Mesothelial cell of epicardium (in vitro differentiated cells): ENCODE measurements at regions not wholly inside any gene's neighbourhood (a gene's known extent, or its start where the extent isn't known, plus 50 kb on each side); places are given as distances from the start of the nearest gene placed in this dataset.

Source experiments
- DNase-seq, 2 experiments: peaks; one replicate each; pipeline ENCODE4 v3.0.0; 2021; ENCODE audit warnings: low spot score in 2 of 2; ENCODE audit not compliant: unreplicated experiment in 2 of 2
- H3K27ac Mint-ChIP-seq: 2 replicates; pipeline ENCODE4 v1.8.0; 2021; ENCODE audit warnings: mixed read lengths
- H3K27me3 Mint-ChIP-seq: 2 replicates; pipeline ENCODE4 v1.8.0; 2021; ENCODE audit warnings: low read depth, mixed read lengths
- H3K36me3 Mint-ChIP-seq: 2 replicates; pipeline ENCODE4 v1.8.0; 2021; ENCODE audit warnings: mixed read lengths
- H3K4me1 Mint-ChIP-seq: 2 replicates; pipeline ENCODE4 v1.8.0; 2021; ENCODE audit warnings: mixed read lengths
- H3K4me3 Mint-ChIP-seq: 2 replicates; pipeline ENCODE4 v1.8.0; 2021; ENCODE audit warnings: mild to moderate bottlenecking, moderate library complexity, mixed read lengths
- H3K9me3 Mint-ChIP-seq: 2 replicates; pipeline ENCODE4 v1.8.0; 2021; ENCODE audit warnings: mixed read lengths
- TF ChIP-seq, protein P1 (sequence below): fragments of 200-600 bp; sonication (generic); IDR thresholded peaks from one replicate; pipeline ENCODE4 v1.5.0; 2021; ENCODE audit warnings: antibody characterized with exemption; ENCODE audit not compliant: unreplicated experiment

DNA sequence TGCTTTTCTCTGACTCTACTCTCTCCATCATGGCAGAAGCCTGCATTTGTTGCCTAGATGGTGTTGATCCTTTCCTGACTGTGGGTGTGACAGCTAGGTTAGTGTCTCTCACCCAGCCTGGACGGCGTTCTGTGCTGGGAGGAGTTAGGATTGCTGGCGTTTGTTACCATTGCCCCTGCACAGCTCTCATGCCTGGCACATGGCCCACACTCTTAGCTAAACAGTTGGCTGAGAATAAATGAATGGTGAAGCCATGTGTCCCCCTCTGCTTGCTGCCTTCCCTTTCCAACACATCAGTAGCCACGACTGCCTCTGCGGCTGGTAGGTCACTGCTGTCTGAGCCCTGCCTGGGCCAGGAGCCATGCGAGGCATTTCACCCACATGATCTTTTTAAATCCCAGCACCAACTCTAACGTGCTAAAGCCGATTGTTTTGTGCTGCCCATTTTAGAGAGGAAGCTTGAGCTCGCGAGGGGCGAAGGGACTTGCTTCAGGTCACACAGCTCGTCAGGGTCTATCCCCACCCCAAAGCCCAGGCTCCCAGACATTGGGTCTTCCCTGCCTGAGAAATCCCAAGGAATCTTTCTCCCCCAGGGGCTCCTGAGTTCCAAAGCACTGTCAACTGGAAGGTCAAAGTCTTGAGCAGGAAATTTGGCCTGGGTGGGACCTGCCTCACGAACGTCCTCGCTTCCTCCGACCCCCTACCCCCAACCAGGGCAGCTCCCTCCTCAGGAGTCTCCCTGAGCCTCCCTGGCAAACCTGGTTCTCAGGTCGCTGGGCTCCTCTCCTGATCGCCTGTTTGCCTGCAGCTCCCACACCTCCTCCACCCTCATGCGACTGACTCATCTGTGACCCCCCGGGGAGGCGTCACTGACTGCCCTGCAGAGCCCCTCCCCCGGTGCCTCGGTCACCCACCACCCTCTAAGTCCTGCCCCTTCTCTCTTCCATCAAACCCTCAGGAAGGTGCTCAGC lies 271.7 kb upstream of the C1orf174 start:
- peaks cover 49% of the 10 kb centered on the region for H3K27me3 Mint-ChIP-seq
- no peaks in the 10 kb centered on the region for H3K36me3 Mint-ChIP-seq
- H3K9me3 Mint-ChIP-seq = no peaks in the 10 kb centered on the region
- H3K4me3 Mint-ChIP-seq = no peak overlapping the region
- no peak overlapping the region for H3K27ac Mint-ChIP-seq
- H3K4me1 Mint-ChIP-seq = no peaks in the 10 kb centered on the region
- TF ChIP-seq, protein P1, sequence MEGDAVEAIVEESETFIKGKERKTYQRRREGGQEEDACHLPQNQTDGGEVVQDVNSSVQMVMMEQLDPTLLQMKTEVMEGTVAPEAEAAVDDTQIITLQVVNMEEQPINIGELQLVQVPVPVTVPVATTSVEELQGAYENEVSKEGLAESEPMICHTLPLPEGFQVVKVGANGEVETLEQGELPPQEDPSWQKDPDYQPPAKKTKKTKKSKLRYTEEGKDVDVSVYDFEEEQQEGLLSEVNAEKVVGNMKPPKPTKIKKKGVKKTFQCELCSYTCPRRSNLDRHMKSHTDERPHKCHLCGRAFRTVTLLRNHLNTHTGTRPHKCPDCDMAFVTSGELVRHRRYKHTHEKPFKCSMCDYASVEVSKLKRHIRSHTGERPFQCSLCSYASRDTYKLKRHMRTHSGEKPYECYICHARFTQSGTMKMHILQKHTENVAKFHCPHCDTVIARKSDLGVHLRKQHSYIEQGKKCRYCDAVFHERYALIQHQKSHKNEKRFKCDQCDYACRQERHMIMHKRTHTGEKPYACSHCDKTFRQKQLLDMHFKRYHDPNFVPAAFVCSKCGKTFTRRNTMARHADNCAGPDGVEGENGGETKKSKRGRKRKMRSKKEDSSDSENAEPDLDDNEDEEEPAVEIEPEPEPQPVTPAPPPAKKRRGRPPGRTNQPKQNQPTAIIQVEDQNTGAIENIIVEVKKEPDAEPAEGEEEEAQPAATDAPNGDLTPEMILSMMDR = no peak
- no peak for DNase-seq

DNA sequence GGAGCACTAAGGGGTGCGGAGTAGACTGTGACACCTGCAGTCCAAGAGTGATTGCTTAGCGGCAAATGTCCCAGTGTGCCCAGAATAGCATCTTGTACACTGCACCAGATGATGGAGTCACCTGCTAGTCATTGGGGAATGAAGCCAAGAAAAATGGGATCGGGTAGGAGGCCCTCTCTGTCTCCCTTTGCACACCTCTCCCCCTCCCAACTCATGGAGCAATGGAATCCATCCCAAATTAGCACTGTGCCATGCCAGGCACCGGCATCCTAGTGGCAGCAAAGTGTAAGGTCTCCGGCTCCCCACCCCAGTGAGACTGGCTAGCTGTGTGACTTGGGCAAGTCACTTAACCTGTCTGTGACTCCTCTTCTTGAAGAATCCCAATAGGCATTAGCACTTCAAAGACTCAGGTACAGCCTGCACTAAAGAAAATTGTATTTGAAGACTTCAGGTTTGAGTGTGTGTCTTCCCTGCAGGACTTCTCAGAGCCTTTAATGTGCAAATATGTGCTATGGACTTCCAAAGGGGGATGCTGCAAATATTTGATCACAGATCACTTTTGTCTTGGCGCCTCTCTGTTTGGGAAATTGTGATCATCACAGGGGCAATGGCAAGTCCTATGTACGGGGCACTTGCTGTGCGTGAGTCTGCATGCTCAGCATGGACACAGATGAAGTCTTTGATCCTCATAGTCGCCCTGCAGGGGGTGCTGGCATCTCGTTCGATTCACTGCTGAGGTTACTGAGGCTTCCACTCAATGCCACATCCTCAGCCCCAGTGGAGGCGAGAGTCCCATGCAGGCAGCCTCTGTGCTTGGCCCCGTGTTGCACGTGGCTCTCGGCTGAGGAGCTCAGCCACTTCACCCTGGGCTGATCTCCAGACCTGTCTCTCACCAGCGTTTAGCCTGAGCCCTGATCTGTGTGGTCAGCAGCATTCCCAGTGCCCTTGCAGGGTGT lies 272.9 kb upstream of the C1orf174 start:
- TF ChIP-seq, protein P1 = no peak

DNA sequence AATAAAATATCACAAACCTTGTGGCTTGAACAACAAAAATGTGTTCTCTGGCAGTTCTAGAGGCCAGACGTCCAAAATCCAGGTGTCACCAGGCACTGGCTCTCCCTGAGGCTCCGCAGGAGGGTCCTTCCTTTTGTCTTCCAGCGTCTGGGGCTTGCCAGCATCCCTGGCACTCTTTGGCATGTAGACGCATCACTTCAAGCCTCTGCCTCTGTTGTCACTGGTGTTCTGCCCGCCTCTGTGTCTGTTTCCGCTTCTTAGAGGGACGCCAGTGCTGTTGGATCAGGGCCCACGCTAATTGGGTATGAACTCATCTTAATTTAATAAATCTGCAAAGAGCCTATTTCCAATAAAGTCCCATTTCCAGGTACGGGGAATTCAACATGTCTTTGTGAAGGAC lies 273.7 kb upstream of the C1orf174 start:
- Mint-ChIP-seq H3K4me1 (no peaks in the 10 kb centered on the region), H3K36me3 (no peaks in the 10 kb centered on the region), H3K27ac (no peak overlapping the region), H3K9me3 (no peaks in the 10 kb centered on the region), H3K4me3 (no peak overlapping the region), H3K27me3 (peaks cover 43% of the 10 kb centered on the region)
- TF ChIP-seq, protein P1 = no peak
- no peak for DNase-seq

More for the DNA sequence above, 272.9 kb upstream of the C1orf174 start:
- H3K4me3 Mint-ChIP-seq = no peak overlapping the region
- H3K27ac Mint-ChIP-seq = no peak overlapping the region
- no peak for DNase-seq
- no peaks in the 10 kb centered on the region for H3K9me3 Mint-ChIP-seq
- no peaks in the 10 kb centered on the region for H3K36me3 Mint-ChIP-seq
- no peaks in the 10 kb centered on the region for H3K4me1 Mint-ChIP-seq
- peaks cover 46% of the 10 kb centered on the region for H3K27me3 Mint-ChIP-seq

DNA sequence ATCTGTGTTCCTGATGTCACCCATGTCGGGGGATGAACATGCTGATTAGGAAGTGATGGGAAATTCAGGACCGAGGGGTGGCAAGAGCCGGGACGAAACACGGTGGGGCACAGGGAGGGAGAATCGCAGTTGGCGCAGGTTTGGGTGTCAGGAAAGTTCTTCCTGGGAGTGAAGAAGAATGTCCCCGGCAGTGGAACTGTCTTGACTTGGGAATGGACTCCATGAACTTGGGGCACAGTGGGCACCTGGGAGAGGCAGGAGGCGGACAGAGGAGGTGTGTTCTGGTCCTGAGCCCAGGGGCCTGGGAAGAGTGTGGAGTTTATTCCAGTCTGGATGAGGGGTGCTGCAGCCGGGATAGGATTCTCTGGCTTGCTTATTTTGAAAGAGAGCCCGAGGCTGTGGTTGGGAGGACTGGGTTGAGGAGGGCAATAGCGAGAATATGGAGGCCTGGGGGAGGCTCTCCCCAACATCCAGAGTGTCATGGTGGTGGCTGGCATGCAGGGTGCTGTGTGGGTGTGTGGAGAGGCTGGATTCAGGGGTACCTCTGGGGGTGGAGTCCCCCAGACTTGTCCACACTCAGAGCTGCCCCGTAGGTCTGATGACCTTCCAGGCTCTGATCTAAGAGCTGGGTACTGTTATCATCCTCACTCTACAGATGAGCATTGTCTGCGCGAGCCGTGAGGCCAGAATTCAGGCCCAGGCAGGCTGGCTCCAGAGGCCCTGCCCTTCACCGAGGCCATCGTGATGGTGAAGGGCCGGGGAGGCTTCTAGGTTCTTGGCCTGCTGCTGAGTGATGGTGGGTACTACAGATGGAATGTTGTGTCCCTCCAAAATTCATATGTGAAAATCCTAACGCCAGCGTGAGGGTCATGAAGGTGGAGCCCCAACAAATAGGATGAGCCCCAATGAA lies 274.5 kb upstream of the C1orf174 start:
- TF ChIP-seq, protein P1 = no peak
- DNase-seq = no peak
- Mint-ChIP-seq H3K27me3 (peaks cover 39% of the 10 kb centered on the region), H3K27ac (no peak overlapping the region), H3K4me1 (no peaks in the 10 kb centered on the region), H3K36me3 (no peaks in the 10 kb centered on the region), H3K4me3 (no peak overlapping the region), H3K9me3 (no peaks in the 10 kb centered on the region)
